H9 (cell line): ENCODE measurements at regions not wholly inside any gene's neighbourhood (a gene's known extent, or its start where the extent isn't known, plus 50 kb on each side); places are given as distances from the start of the nearest gene placed in this dataset.

Experiments
- DNase-seq: peaks from one replicate; pipeline ENCODE4 v3.0.0-alpha.2; 2017
- H2AFZ ChIP-seq: one replicate; pipeline ENCODE4 v1.6.1; 2013; ENCODE audit warnings: mild to moderate bottlenecking, low read length, control low read depth, moderate library complexity
- H2AK5ac ChIP-seq: 2 replicates; pipeline ENCODE4 v1.6.1; 2013; ENCODE audit warnings: low read length, control low read depth, mixed read lengths; ENCODE audit not compliant: insufficient read length
- H2BK120ac ChIP-seq: one replicate; pipeline ENCODE4 v1.6.1; 2013; ENCODE audit warnings: low read depth, mild to moderate bottlenecking, low read length, control low read depth, inconsistent platforms; ENCODE audit not compliant: poor library complexity, severe bottlenecking
- H2BK12ac ChIP-seq: 2 replicates; pipeline ENCODE4 v1.6.1; 2013; ENCODE audit warnings: low read length, control low read depth, mixed read lengths, low read depth; ENCODE audit not compliant: insufficient read length
- H2BK15ac ChIP-seq: 2 replicates; pipeline ENCODE4 v1.6.1; 2013; ENCODE audit warnings: low read depth, low read length, control low read depth
- H2BK20ac ChIP-seq: one replicate; pipeline ENCODE4 v1.6.1; 2013; ENCODE audit warnings: low read depth, mild to moderate bottlenecking, low read length, control low read depth, inconsistent platforms; ENCODE audit not compliant: poor library complexity, severe bottlenecking
- H2BK5ac ChIP-seq: 2 replicates; pipeline ENCODE4 v1.6.1; 2013; ENCODE audit warnings: low read length, control low read depth, mixed read lengths; ENCODE audit not compliant: insufficient read length
- H3K14ac ChIP-seq: 2 replicates; pipeline ENCODE4 v1.6.1; 2013; ENCODE audit warnings: low read length, control low read depth; ENCODE audit not compliant: insufficient read depth
- H3K18ac ChIP-seq: 2 replicates; pipeline ENCODE4 v1.6.1; 2013; ENCODE audit warnings: low read depth, mild to moderate bottlenecking, mixed read lengths, low read length, control low read depth; ENCODE audit not compliant: insufficient read length
- H3K23ac ChIP-seq: 2 replicates; pipeline ENCODE4 v1.6.1; 2013; ENCODE audit warnings: low read length, control low read depth, mixed read lengths, low read depth; ENCODE audit not compliant: insufficient read length
- H3K23me2 ChIP-seq: 2 replicates; pipeline ENCODE4 v1.6.1; 2013; ENCODE audit warnings: low read depth, mild to moderate bottlenecking, mixed read lengths, low read length, control low read depth; ENCODE audit not compliant: insufficient read length, poor library complexity, severe bottlenecking
- H3K27ac ChIP-seq: 2 replicates; pipeline ENCODE4 v1.5.1; 2013; ENCODE audit warnings: low read length, control low read depth, mixed read lengths, low read depth; ENCODE audit not compliant: insufficient read length
- H3K27me3 ChIP-seq: 2 replicates; pipeline ENCODE4 v1.6.1; 2013; ENCODE audit warnings: low read length, control low read depth, inconsistent platforms; ENCODE audit not compliant: insufficient read depth
- H3K4ac ChIP-seq: 2 replicates; pipeline ENCODE4 v1.6.1; 2013; ENCODE audit warnings: low read depth, mild to moderate bottlenecking, control low read depth, inconsistent platforms, low read length, moderate library complexity
- H3K4me1 ChIP-seq: 2 replicates; pipeline ENCODE4 v1.6.1; 2013; ENCODE audit warnings: low read length, control low read depth, inconsistent platforms; ENCODE audit not compliant: insufficient read depth
- H3K4me2 ChIP-seq: 2 replicates; pipeline ENCODE4 v1.6.1; 2013; ENCODE audit warnings: low read length, control low read depth, mixed read lengths; ENCODE audit not compliant: insufficient read length, insufficient read depth
- H3K56ac ChIP-seq: 2 replicates; pipeline ENCODE4 v1.6.1; 2013; ENCODE audit warnings: low read depth, mild to moderate bottlenecking, mixed read lengths, low read length, control low read depth; ENCODE audit not compliant: insufficient read length
- H3K79me1 ChIP-seq: 2 replicates; pipeline ENCODE4 v1.6.1; 2013; ENCODE audit warnings: low read depth, mild to moderate bottlenecking, moderate library complexity, low read length, control low read depth, inconsistent platforms; ENCODE audit not compliant: insufficient read depth, poor library complexity, severe bottlenecking
- H3K79me2 ChIP-seq: 2 replicates; pipeline ENCODE4 v1.6.1; 2013; ENCODE audit warnings: low read length, control low read depth, inconsistent platforms; ENCODE audit not compliant: insufficient read depth
- H3K9ac ChIP-seq: 2 replicates; pipeline ENCODE4 v1.6.1; 2013; ENCODE audit warnings: low read length, control low read depth, mixed read lengths; ENCODE audit not compliant: insufficient read length; ENCODE audit errors: extremely low read depth
- H3K9me3 ChIP-seq: one replicate; pipeline ENCODE4 v1.6.1; 2013; ENCODE audit warnings: low read depth, low read length, inconsistent platforms; ENCODE audit not compliant: control insufficient read depth
- H3T11ph ChIP-seq: one replicate; pipeline ENCODE4 v1.6.1; 2013; ENCODE audit warnings: mild to moderate bottlenecking, low read length, control low read depth, inconsistent platforms
- H4K20me1 ChIP-seq: one replicate; pipeline ENCODE4 v1.6.1; 2013; ENCODE audit not compliant: control insufficient read depth, insufficient read length, insufficient read depth
- H4K5ac ChIP-seq: 2 replicates; pipeline ENCODE4 v1.6.1; 2013; ENCODE audit warnings: low read depth, mild to moderate bottlenecking, mixed read lengths, low read length, control low read depth; ENCODE audit not compliant: insufficient read length
- H4K8ac ChIP-seq: replicated peaks from 2 replicates; pipeline ENCODE4 v1.6.1; 2013; ENCODE audit warnings: low read length, control low read depth, mixed read lengths, low read depth; ENCODE audit not compliant: insufficient read length
- H4K91ac ChIP-seq: 2 replicates; pipeline ENCODE4 v1.6.1; 2013; ENCODE audit warnings: low read depth, mild to moderate bottlenecking, moderate library complexity, mixed read lengths, low read length, control low read depth; ENCODE audit not compliant: insufficient read length
- H3K27ac Mint-ChIP-seq, 3 experiments: 2 replicates in 2 of 3; 3 replicates in 1 of 3; pipeline ENCODE4 v1.8.0; 2020 to 2021; ENCODE audit warnings: mixed read lengths in 3 of 3, mild to moderate bottlenecking in 1 of 3, moderate library complexity in 1 of 3
- H3K27me3 Mint-ChIP-seq: 2 replicates; pipeline ENCODE4 v1.8.0; 2021; ENCODE audit warnings: low read depth, mild to moderate bottlenecking, moderate library complexity, mixed read lengths
- H3K36me3 Mint-ChIP-seq, 3 experiments: 2 replicates in 2 of 3; 3 replicates in 1 of 3; pipeline ENCODE4 v1.8.0; 2020 to 2021; ENCODE audit warnings: low read depth in 3 of 3, mixed read lengths in 3 of 3; ENCODE audit not compliant: insufficient read depth in 1 of 3
- H3K4me1 Mint-ChIP-seq, 2 experiments: 2 replicates each; pipeline ENCODE4 v1.8.0; 2020; ENCODE audit warnings: mixed read lengths in 2 of 2
- H3K4me3 Mint-ChIP-seq, 2 experiments: 2 replicates in 1 of 2; 3 replicates in 1 of 2; pipeline ENCODE4 v1.8.0; 2020 to 2021; ENCODE audit warnings: mild to moderate bottlenecking in 2 of 2, mixed read lengths in 2 of 2, moderate library complexity in 1 of 2
- H3K9me3 Mint-ChIP-seq, 2 experiments: 2 replicates in 1 of 2; 3 replicates in 1 of 2; pipeline ENCODE4 v1.8.0; 2020; ENCODE audit warnings: mild to moderate bottlenecking in 2 of 2, mixed read lengths in 2 of 2, moderate library complexity in 1 of 2
- WGBS: extraction: QIAGEN DNeasy Blood & Tissue Kit; methylation state at CpG from one replicate; pipeline ENCODE4 v1.1.7; 2013; ENCODE audit warnings: missing lambda C conversion rate, low lambda C conversion rate, mixed read lengths; ENCODE audit not compliant: insufficient read length; ENCODE audit errors: extremely low coverage; 5-methylcytosine and 5-hydroxymethylcytosine counted together
- TF ChIP-seq, protein P1 (sequence below): fragments of 200-600 bp; sonication (generic); conservative IDR thresholded peaks from 3 replicates; pipeline ENCODE4 v1.8.0; 2021; ENCODE audit warnings: antibody characterized with exemption, mild to moderate bottlenecking

DNA sequence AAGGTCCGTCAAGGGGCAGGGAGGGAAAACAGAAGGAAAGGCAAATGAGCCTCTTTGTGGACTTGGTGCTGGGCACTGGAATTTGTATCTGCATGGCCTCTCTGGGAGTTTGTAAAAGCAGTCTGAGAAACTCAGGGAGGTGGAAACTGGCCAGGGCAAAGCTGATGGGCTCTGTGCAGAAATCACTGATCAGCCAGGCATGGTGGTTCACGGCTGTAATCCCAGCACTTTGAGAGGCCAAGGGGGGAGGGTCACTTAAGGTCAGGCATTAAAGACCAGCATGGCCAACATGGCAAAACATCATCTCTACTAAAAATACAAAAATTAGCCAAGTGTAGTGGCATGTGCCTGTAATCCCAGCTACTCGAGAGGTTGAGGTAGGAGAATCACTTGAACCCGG lies 369.9 kb upstream of the ZNF507 start:
- Histone ChIP-seq H3K4me2 (no peak overlapping the region), H2AFZ (no peak overlapping the region), H3K4me1 (no peaks in the 10 kb centered on the region), H4K8ac (no peak overlapping the region), H3K27ac (no peak overlapping the region), H2BK120ac (no peak overlapping the region), H3K9ac (no peak overlapping the region), H4K5ac (no peak overlapping the region), H2BK5ac (no peak overlapping the region), H3K9me3 (no peaks in the 10 kb centered on the region), H2AK5ac (no peak overlapping the region), H4K20me1 (no peaks in the 10 kb centered on the region), H2BK15ac (no peak overlapping the region), H3K79me1 (no peaks in the 10 kb centered on the region), H3T11ph (no peak overlapping the region), H3K18ac (no peak overlapping the region), H3K27me3 (no peaks in the 10 kb centered on the region), H4K91ac (no peak overlapping the region), H2BK20ac (no peak overlapping the region), H3K23ac (no peak overlapping the region), H3K79me2 (no peaks in the 10 kb centered on the region), H3K4ac (no peak overlapping the region), H3K56ac (no peak overlapping the region), H3K23me2 (no peaks in the 10 kb centered on the region), H3K14ac (no peak overlapping the region), H2BK12ac (no peak overlapping the region)
- H3K27ac Mint-ChIP-seq, result no peak overlapping the region
- no peaks in the 10 kb centered on the region for H3K4me1 Mint-ChIP-seq
- TF ChIP-seq, protein P1, sequence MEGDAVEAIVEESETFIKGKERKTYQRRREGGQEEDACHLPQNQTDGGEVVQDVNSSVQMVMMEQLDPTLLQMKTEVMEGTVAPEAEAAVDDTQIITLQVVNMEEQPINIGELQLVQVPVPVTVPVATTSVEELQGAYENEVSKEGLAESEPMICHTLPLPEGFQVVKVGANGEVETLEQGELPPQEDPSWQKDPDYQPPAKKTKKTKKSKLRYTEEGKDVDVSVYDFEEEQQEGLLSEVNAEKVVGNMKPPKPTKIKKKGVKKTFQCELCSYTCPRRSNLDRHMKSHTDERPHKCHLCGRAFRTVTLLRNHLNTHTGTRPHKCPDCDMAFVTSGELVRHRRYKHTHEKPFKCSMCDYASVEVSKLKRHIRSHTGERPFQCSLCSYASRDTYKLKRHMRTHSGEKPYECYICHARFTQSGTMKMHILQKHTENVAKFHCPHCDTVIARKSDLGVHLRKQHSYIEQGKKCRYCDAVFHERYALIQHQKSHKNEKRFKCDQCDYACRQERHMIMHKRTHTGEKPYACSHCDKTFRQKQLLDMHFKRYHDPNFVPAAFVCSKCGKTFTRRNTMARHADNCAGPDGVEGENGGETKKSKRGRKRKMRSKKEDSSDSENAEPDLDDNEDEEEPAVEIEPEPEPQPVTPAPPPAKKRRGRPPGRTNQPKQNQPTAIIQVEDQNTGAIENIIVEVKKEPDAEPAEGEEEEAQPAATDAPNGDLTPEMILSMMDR, result no peak
- DNase-seq, result no peak
- no peaks in the 10 kb centered on the region; a peak in 1 of 7 replicates for H3K36me3 Mint-ChIP-seq
- H3K4me3 Mint-ChIP-seq, result no peak overlapping the region
- H3K27me3 Mint-ChIP-seq, result no peaks in the 10 kb centered on the region; the same call in 1 of the 2 replicates
- no CpG with 5 or more reads among the region's 4 CpGs for WGBS
- H3K9me3 Mint-ChIP-seq, result peaks cover 0 to 2% of the 10 kb centered on the region in 2 experiments; a peak in 2 of 5 replicates
